Skin epidermis (tissue), 12 donors: ENCODE measurements at regions not wholly inside any gene's neighbourhood (a gene's known extent, or its start where the extent isn't known, plus 50 kb on each side); places are given as distances from the start of the nearest gene placed in this dataset.
A peak's percentile ranks its signal among the peaks of the same experiment; 100 is the strongest.

Experiments
- H3K27ac ChIP-seq, 21 experiments: fragments of 200-600 bp; sonication (generic) in 11 of 21; one replicate each; pipeline ENCODE4 v1.5.0; 2020; ENCODE audit warnings: mild to moderate bottlenecking in 3 of 21, inconsistent platforms in 2 of 21, moderate library complexity in 2 of 21
- H3K4me3 ChIP-seq, 7 experiments: fragments of 200-600 bp; sonication (generic) in 2 of 7; one replicate each; pipeline ENCODE4 v1.5.0; 2020; ENCODE audit warnings: inconsistent platforms in 2 of 7, mild to moderate bottlenecking in 2 of 7, moderate library complexity in 1 of 7

- Histone ChIP-seq H3K4me3 (no peak overlapping the region), H3K27ac (no peak overlapping the region)
Observed at GRCh38 chr10:44659320-44659719, 251.8 kb upstream of the TMEM72 start.

GRCh38 chr10:44660271-44660670 lies 250.9 kb upstream of the TMEM72 start:
- Histone ChIP-seq H3K4me3 (no peak overlapping the region), H3K27ac (no peak overlapping the region)

GRCh38 chr10:44662051-44662450 lies 249.1 kb upstream of the TMEM72 start:
- Histone ChIP-seq H3K27ac (no peak overlapping the region), H3K4me3 (no peak overlapping the region)

- Histone ChIP-seq H3K4me3 (no peak overlapping the region), H3K27ac (no peak overlapping the region)
Observed at GRCh38 chr10:44668336-44668735, 242.8 kb upstream of the TMEM72 start.

GRCh38 chr10:44671319-44671718 lies 239.8 kb upstream of the TMEM72 start:
- Histone ChIP-seq H3K27ac (no peak overlapping the region), H3K4me3 (no peak overlapping the region)

GRCh38 chr10:44673245-44673983 lies 237.7 kb upstream of the TMEM72 start:
- Histone ChIP-seq H3K4me3 (no peak overlapping the region), H3K27ac (no peak overlapping the region)

- no peak overlapping the region for H3K4me3 ChIP-seq
- H3K27ac ChIP-seq, result no peak overlapping the region
Observed at GRCh38 chr10:44674536-44675386, 236.4 kb upstream of the TMEM72 start.

- Histone ChIP-seq H3K27ac (no peak overlapping the region), H3K4me3 (no peak overlapping the region)
Observed at GRCh38 chr10:44675387-44675874, 235.7 kb upstream of the TMEM72 start.

GRCh38 chr10:44680764-44681163 lies 230.4 kb upstream of the TMEM72 start:
- H3K4me3 ChIP-seq, result no peak overlapping the region
- no peak overlapping the region for H3K27ac ChIP-seq

- no peak overlapping the region for H3K27ac ChIP-seq
- no peak overlapping the region for H3K4me3 ChIP-seq
Observed at GRCh38 chr10:44682507-44682906, 228.6 kb upstream of the TMEM72 start.

- Histone ChIP-seq H3K4me3 (no peak overlapping the region), H3K27ac (no peak overlapping the region)
Observed at GRCh38 chr10:44684661-44685060, 226.5 kb upstream of the TMEM72 start.

- Histone ChIP-seq H3K27ac (no peak overlapping the region), H3K4me3 (no peak overlapping the region)
Observed at GRCh38 chr10:44685220-44685619, 225.9 kb upstream of the TMEM72 start.

GRCh38 chr10:44685747-44686146 lies 225.4 kb upstream of the TMEM72 start:
- no peak overlapping the region for H3K27ac ChIP-seq

GRCh38 chr10:44689368-44689767 lies 221.8 kb upstream of the TMEM72 start:
- Histone ChIP-seq H3K27ac (no peak overlapping the region), H3K4me3 (no peak overlapping the region)

More at GRCh38 chr10:44685747-44686146, 225.4 kb upstream of the TMEM72 start:
- H3K4me3 ChIP-seq, result no peak overlapping the region

GRCh38 chr10:44696496-44696895 lies 214.6 kb upstream of the TMEM72 start:
- Histone ChIP-seq H3K4me3 (no peak overlapping the region), H3K27ac (peak overlapping the region in 1 of 21 experiments; percentile 41)

- H3K4me3 ChIP-seq, result no peak overlapping the region
- H3K27ac ChIP-seq, result peak overlapping the region in 1 of 21 experiments; percentile 41
Observed at GRCh38 chr10:44697116-44697515, 214.0 kb upstream of the TMEM72 start.

- Histone ChIP-seq H3K4me3 (no peak overlapping the region), H3K27ac (no peak overlapping the region)
Observed at GRCh38 chr10:44702531-44702930, 208.6 kb upstream of the TMEM72 start.

GRCh38 chr10:44703241-44704155 lies 207.6 kb upstream of the TMEM72 start:
- Histone ChIP-seq H3K4me3 (no peak overlapping the region), H3K27ac (no peak overlapping the region)

GRCh38 chr10:44704616-44705015 lies 206.5 kb upstream of the TMEM72 start:
- no peak overlapping the region for H3K27ac ChIP-seq
- H3K4me3 ChIP-seq, result no peak overlapping the region

- Histone ChIP-seq H3K27ac (peak overlapping the region in 3 of 21 experiments; percentile 20 to 50 (median 33)), H3K4me3 (no peak overlapping the region)
Observed at GRCh38 chr10:44706745-44707144, 204.4 kb upstream of the TMEM72 start.
